B cell (primary cell): ENCODE measurements at regions not wholly inside any gene's neighbourhood (a gene's known extent, or its start where the extent isn't known, plus 50 kb on each side); places are given as distances from the start of the nearest gene placed in this dataset.

Experiments used
- ATAC-seq: fragments of 200-7000 bp; cut with Tn5 transposase; one replicate; pipeline ENCODE4 v1.10.0; 2021; ENCODE audit warnings: low read depth, mild to moderate bottlenecking, moderate number of reproducible peaks, moderate library complexity
- CTCF ChIA-PET: fragments of 350-600 bp; sonication (Branson Sonifier 250); formaldehyde crosslinking; loops from one replicate; lab custom pipeline; 2021; ENCODE audit warnings: antibody characterized with exemption, inconsistent platforms; lab: Charles Lee
- POLR2A ChIA-PET: fragments of 350-600 bp; sonication (Branson Sonifier 250); formaldehyde crosslinking; loops from one replicate; lab custom pipeline; 2021; ENCODE audit warnings: antibody characterized with exemption; lab: Charles Lee
- DNase-seq: peaks from one replicate; pipeline ENCODE4 v3.0.0; 2013
- H2AFZ ChIP-seq: 2 replicates; pipeline ENCODE4 v1.6.1; 2012; ENCODE audit warnings: mild to moderate bottlenecking, low read depth, low read length; ENCODE audit not compliant: insufficient read depth, poor library complexity, severe bottlenecking
- H3K27ac ChIP-seq, 2 donors: 1 replicate in 1 of 2; 2 replicates in 1 of 2; pipeline ENCODE4 v1.5.1; 2012 to 2013; ENCODE audit warnings: low read length in 2 of 2, mild to moderate bottlenecking in 2 of 2, moderate library complexity in 1 of 2
- H3K27me3 ChIP-seq, 4 experiments: fragments of 200-600 bp in 1 of 4; sonication (generic) in 1 of 4; replicated peaks in 1 of 4; 1 replicate in 2 of 4; 2 replicates in 2 of 4; pipeline versions ENCODE4 v1.6.1 to v1.7.0; 2013 to 2016; ENCODE audit warnings: low read length in 3 of 4, mild to moderate bottlenecking in 2 of 4, mixed read lengths in 1 of 4, moderate library complexity in 1 of 4; ENCODE audit not compliant: insufficient read depth in 4 of 4, control insufficient read depth in 3 of 4; ENCODE audit errors: control extremely low read depth in 1 of 4
- H3K36me3 ChIP-seq, 2 experiments: replicated peaks in 1 of 2; 1 replicate in 1 of 2; 2 replicates in 1 of 2; pipeline versions ENCODE4 v1.6.1 to v1.7.1; 2013; ENCODE audit warnings: low read length in 1 of 2; ENCODE audit not compliant: insufficient read depth in 2 of 2, control insufficient read depth in 1 of 2; ENCODE audit errors: control extremely low read depth in 1 of 2, extremely low read depth in 1 of 2
- H3K4me1 ChIP-seq, 2 donors: fragments of 200-600 bp in 1 of 2; sonication (generic) in 1 of 2; 1 replicate in 1 of 2; 2 replicates in 1 of 2; pipeline versions ENCODE4 v1.5.1 to v1.6.1; 2013 to 2017; ENCODE audit warnings: low read length in 2 of 2; ENCODE audit not compliant: control insufficient read depth in 2 of 2, insufficient read depth in 2 of 2
- H3K4me2 ChIP-seq: replicated peaks from 2 replicates; pipeline ENCODE3; 2012; ENCODE audit warnings: mild to moderate bottlenecking, low read depth, low read length; ENCODE audit not compliant: poor library complexity, severe bottlenecking
- H3K4me3 ChIP-seq, 5 experiments: fragments of 200-600 bp in 1 of 5; sonication (generic) in 1 of 5; 1 replicate in 3 of 5; 2 replicates in 2 of 5; pipeline versions ENCODE4 v1.5.1 to v1.7.0; 2011 to 2016; ENCODE audit warnings: low read length in 4 of 5, mild to moderate bottlenecking in 4 of 5, low read depth in 2 of 5, control low read depth in 1 of 5, moderate library complexity in 1 of 5; ENCODE audit not compliant: insufficient read depth in 1 of 5; ENCODE audit errors: control extremely low read depth in 1 of 5, extremely low read depth in 1 of 5
- H3K79me2 ChIP-seq: fragments of 200-600 bp; sonication (generic); one replicate; pipeline ENCODE4 v1.6.0; 2016; ENCODE audit warnings: low read length; ENCODE audit not compliant: control insufficient read depth, insufficient read depth
- H3K9ac ChIP-seq: fragments of 200-600 bp; sonication (generic); 2 replicates; pipeline ENCODE4 v1.6.1; 2017; ENCODE audit warnings: mild to moderate bottlenecking, low read length, moderate library complexity
- H3K9me3 ChIP-seq, 3 donors: one replicate each; pipeline versions ENCODE4 v1.6.1 to v1.7.1; 2013; ENCODE audit warnings: low read length in 2 of 3; ENCODE audit not compliant: control insufficient read depth in 2 of 3, insufficient read depth in 1 of 3; ENCODE audit errors: control extremely low read depth in 1 of 3
- H4K20me1 ChIP-seq: 2 replicates; pipeline ENCODE4 v1.6.0; 2012; ENCODE audit warnings: mild to moderate bottlenecking, low read length; ENCODE audit not compliant: insufficient read depth, control insufficient read depth, poor library complexity, severe bottlenecking
- H3K27ac Mint-ChIP-seq: one replicate; pipeline ENCODE4 v1.8.0; 2021; ENCODE audit warnings: mixed read lengths
- H3K27me3 Mint-ChIP-seq: one replicate; pipeline ENCODE4 v1.8.0; 2021; ENCODE audit warnings: mixed read lengths
- H3K4me1 Mint-ChIP-seq: one replicate; pipeline ENCODE4 v1.8.0; 2021; ENCODE audit warnings: mixed read lengths
- H3K4me3 Mint-ChIP-seq: one replicate; pipeline ENCODE4 v1.8.0; 2021; ENCODE audit warnings: mixed read lengths
- H3K9me3 Mint-ChIP-seq: one replicate; pipeline ENCODE4 v1.8.0; 2022; ENCODE audit warnings: mixed read lengths; ENCODE audit not compliant: insufficient read depth
- EZH2 ChIP-seq: IDR thresholded peaks from 2 replicates; pipeline ENCODE4 v1.6.1; 2012; ENCODE audit warnings: borderline replicate concordance, low read depth, mild to moderate bottlenecking, moderate library complexity, low read length; ENCODE audit not compliant: insufficient read depth, poor library complexity, severe bottlenecking
- WGBS: methylation state at CpG from one replicate; pipeline ENCODE4 v1.1.5; 2013; ENCODE audit warnings: missing lambda C conversion rate; ENCODE audit not compliant: insufficient coverage; 5-methylcytosine and 5-hydroxymethylcytosine counted together
- intact Hi-C: fragments of 100-400 bp; cut with micrococcal nuclease; formaldehyde crosslinking; loops from one replicate; pipeline ENCODE4 v1.10.0; 2022
- TF ChIP-seq, protein P1 (sequence below): fragments of 200-600 bp; IDR thresholded peaks from one replicate; pipeline ENCODE4 v1.8.0; 2022; ENCODE audit warnings: antibody characterized with exemption, mild to moderate bottlenecking

DNA sequence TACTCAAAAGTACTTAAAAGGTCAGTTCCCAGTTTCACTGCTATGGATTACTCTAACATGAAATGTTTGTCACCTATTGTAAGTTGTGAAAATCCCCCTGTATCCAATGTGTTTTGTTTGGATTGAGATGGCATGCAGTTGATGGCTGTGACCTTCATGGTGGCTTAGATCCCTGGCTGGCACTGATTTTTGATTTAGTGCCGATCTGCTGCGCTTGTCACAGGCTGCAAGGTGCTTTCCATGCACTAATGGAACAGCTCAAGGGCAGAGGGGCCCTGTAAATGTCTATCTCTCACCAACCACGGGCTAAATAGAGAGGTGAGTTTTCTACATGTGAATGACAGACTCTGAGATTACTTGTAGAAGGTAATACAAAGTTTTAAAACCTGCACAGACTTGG is 69.8 kb upstream of the WDR41 start:
- DNase-seq: no peak
- Mint-ChIP-seq H3K9me3 (no peaks in the 10 kb centered on the region), H3K27ac (no peak overlapping the region), H3K27me3 (peaks cover 4% of the 10 kb centered on the region), H3K4me1 (no peaks in the 10 kb centered on the region), H3K4me3 (no peak overlapping the region)
- intact Hi-C loops: no loop called here
- WGBS: no CpG with 5 or more reads among the region's 3 CpGs
- POLR2A ChIA-PET: no interaction called here
- H3K79me2 ChIP-seq: no peaks in the 10 kb centered on the region
- CTCF ChIA-PET: no interaction called here
- H3K4me1 ChIP-seq: no peaks in the 10 kb centered on the region
- H3K4me3 ChIP-seq: no peak overlapping the region
- no peaks in the 10 kb centered on the region for H3K9me3 ChIP-seq
- no peak overlapping the region for H3K27ac ChIP-seq
- no peak overlapping the region for H3K9ac ChIP-seq
- H3K4me2 ChIP-seq: no peak overlapping the region
- no peaks in the 10 kb centered on the region for H3K36me3 ChIP-seq
- ATAC-seq: no peak
- H3K27me3 ChIP-seq: peaks cover 0 to 9% (median 0%) of the 10 kb centered on the region in 4 experiments
- H2AFZ ChIP-seq: no peak overlapping the region
- no peak for TF ChIP-seq EZH2
- TF ChIP-seq, protein P1, sequence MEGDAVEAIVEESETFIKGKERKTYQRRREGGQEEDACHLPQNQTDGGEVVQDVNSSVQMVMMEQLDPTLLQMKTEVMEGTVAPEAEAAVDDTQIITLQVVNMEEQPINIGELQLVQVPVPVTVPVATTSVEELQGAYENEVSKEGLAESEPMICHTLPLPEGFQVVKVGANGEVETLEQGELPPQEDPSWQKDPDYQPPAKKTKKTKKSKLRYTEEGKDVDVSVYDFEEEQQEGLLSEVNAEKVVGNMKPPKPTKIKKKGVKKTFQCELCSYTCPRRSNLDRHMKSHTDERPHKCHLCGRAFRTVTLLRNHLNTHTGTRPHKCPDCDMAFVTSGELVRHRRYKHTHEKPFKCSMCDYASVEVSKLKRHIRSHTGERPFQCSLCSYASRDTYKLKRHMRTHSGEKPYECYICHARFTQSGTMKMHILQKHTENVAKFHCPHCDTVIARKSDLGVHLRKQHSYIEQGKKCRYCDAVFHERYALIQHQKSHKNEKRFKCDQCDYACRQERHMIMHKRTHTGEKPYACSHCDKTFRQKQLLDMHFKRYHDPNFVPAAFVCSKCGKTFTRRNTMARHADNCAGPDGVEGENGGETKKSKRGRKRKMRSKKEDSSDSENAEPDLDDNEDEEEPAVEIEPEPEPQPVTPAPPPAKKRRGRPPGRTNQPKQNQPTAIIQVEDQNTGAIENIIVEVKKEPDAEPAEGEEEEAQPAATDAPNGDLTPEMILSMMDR: no peak
- H4K20me1 ChIP-seq: no peaks in the 10 kb centered on the region

DNA sequence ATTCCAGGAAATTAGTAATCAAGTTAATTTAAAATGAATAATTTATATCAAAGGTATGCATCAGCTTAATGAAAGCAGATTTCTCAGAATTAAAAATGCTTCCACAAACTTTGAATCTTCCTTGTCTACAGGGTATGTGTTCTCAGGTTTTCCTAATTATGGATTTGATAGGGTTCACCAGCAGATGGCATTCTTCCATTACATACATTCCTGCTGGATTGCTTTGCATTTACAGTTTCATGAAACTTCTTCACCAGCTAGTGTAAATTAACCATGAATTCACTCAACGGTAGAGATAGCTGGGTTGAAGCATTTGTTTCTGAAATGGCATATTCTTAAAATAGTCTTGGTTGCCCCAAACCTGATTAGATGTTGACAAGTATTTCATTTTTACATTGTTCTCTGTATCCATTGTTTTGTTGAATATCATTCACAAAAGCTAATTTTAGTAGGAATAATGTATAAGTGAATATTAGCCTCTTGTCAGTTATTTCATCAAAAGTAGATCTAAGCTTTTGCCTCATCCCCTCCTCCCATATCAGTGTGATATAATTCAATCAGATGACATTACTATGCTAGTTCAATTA is 68.7 kb upstream of the WDR41 start:
- Histone ChIP-seq H3K4me3 (no peak overlapping the region), H3K79me2 (no peaks in the 10 kb centered on the region), H3K9ac (no peak overlapping the region), H3K4me2 (no peak overlapping the region), H3K27me3 (no peaks in the 10 kb centered on the region), H3K4me1 (no peaks in the 10 kb centered on the region), H2AFZ (no peak overlapping the region), H3K9me3 (no peaks in the 10 kb centered on the region), H3K36me3 (no peaks in the 10 kb centered on the region), H4K20me1 (no peaks in the 10 kb centered on the region), H3K27ac (no peak overlapping the region)
- peak; percentile 8 for DNase-seq
- no peak for ATAC-seq
- peaks cover 1% of the 10 kb centered on the region for H3K27me3 Mint-ChIP-seq
- intact Hi-C loops: loop anchor here (1.0 kb wide), 1 partner anchor 602 kb away; no protein-coding TSS in a partner anchor
- H3K9me3 Mint-ChIP-seq: no peaks in the 10 kb centered on the region
- CTCF ChIA-PET: interaction anchor here (1.7 kb wide), 1 partner anchor 708 kb away, joined by 5 read pairs; no protein-coding TSS in a partner anchor
- no peak overlapping the region for H3K4me3 Mint-ChIP-seq
- no CpG with 5 or more reads among the region's 1 CpG for WGBS
- H3K4me1 Mint-ChIP-seq: no peaks in the 10 kb centered on the region
- H3K27ac Mint-ChIP-seq: no peak overlapping the region
- POLR2A ChIA-PET: no interaction called here
- TF ChIP-seq EZH2: no peak
- TF ChIP-seq, protein P1: no peak
